Type B pancreatic cell (in vitro differentiated cells): ENCODE measurements at regions not wholly inside any gene's neighbourhood (a gene's known extent, or its start where the extent isn't known, plus 50 kb on each side); places are given as distances from the start of the nearest gene placed in this dataset. TPM values are rescaled to one million over a fixed set of nuclear protein-coding genes. Genes with fewer than 3 reads are reported as not detected.

Experiments
- DNase-seq: peaks from one replicate; pipeline ENCODE4 v3.0.0; 2021; ENCODE audit warnings: mixed read lengths; ENCODE audit not compliant: unreplicated experiment; ENCODE audit errors: extremely low spot score
- H3K27ac Mint-ChIP-seq: 2 replicates; pipeline ENCODE4 v1.8.0; 2021; ENCODE audit warnings: mild to moderate bottlenecking, mixed read lengths
- H3K27me3 Mint-ChIP-seq: 2 replicates; pipeline ENCODE4 v1.8.0; 2021; ENCODE audit warnings: mixed read lengths
- H3K36me3 Mint-ChIP-seq: 2 replicates; pipeline ENCODE4 v1.8.0; 2021; ENCODE audit warnings: mixed read lengths
- H3K4me1 Mint-ChIP-seq: one replicate; pipeline ENCODE4 v1.8.0; 2021; ENCODE audit warnings: mixed read lengths; ENCODE audit not compliant: unreplicated experiment
- H3K4me3 Mint-ChIP-seq: 2 replicates; pipeline ENCODE4 v1.8.0; 2021; ENCODE audit warnings: mild to moderate bottlenecking, mixed read lengths
- H3K9me3 Mint-ChIP-seq: 2 replicates; pipeline ENCODE4 v1.8.0; 2021; ENCODE audit warnings: mixed read lengths
- CTCF ChIP-seq: fragments of 200-600 bp; sonication (generic); conservative IDR thresholded peaks from 2 replicates; pipeline ENCODE4 v1.5.0; 2021; ENCODE audit warnings: antibody characterized with exemption, mild to moderate bottlenecking
- microRNA-seq: library from miRNA; unstranded; fragments of <30 nt; microRNA quantifications from one replicate; pipeline ENCODE4, GENCODE V29; 2020

- Mint-ChIP-seq H3K4me1 (no peaks in the 10 kb centered on the region), H3K27me3 (no peaks in the 10 kb centered on the region), H3K4me3 (no peak overlapping the region), H3K9me3 (peaks cover 3% of the 10 kb centered on the region), H3K36me3 (no peaks in the 10 kb centered on the region), H3K27ac (no peak overlapping the region)
- DNase-seq, result no peak
- no peak for TF ChIP-seq CTCF
These were observed 75.1 kb upstream of the LUZP2 start for GRCh38 chr11:24421766-24422165.

- no peaks in the 10 kb centered on the region for H3K27me3 Mint-ChIP-seq
- H3K4me3 Mint-ChIP-seq, result no peak overlapping the region
- H3K9me3 Mint-ChIP-seq, result no peaks in the 10 kb centered on the region
- no peaks in the 10 kb centered on the region for H3K4me1 Mint-ChIP-seq
- H3K27ac Mint-ChIP-seq, result no peak overlapping the region
- DNase-seq, result no peak
- TF ChIP-seq CTCF, result no peak
- no peaks in the 10 kb centered on the region for H3K36me3 Mint-ChIP-seq
These were observed 74.5 kb upstream of the LUZP2 start for GRCh38 chr11:24422376-24422775.

GRCh38 chr11:24437123-24437522 lies 59.7 kb upstream of the LUZP2 start:
- Mint-ChIP-seq H3K36me3 (no peaks in the 10 kb centered on the region), H3K4me3 (no peak overlapping the region), H3K4me1 (no peaks in the 10 kb centered on the region), H3K27me3 (no peaks in the 10 kb centered on the region), H3K9me3 (peaks cover 8% of the 10 kb centered on the region), H3K27ac (no peak overlapping the region)
- DNase-seq, result no peak
- no peak for TF ChIP-seq CTCF

Small RNA genes lying in the stretch of these regions (microRNA-seq; reads per million reads assigned to microRNA genes)
- gene MIR8054, result not detected
